Gastroesophageal sphincter (tissue), 3 donors: ENCODE measurements at regions not wholly inside any gene's neighbourhood (a gene's known extent, or its start where the extent isn't known, plus 50 kb on each side); places are given as distances from the start of the nearest gene placed in this dataset.

ENCODE experiments used
- POLR2A ChIP-seq, 2 donors: fragments of 450-650 bp; IDR thresholded peaks; one replicate each; pipeline ENCODE4 v1.6.1; 2017; ENCODE audit warnings: antibody characterized with exemption in 2 of 2, mild to moderate bottlenecking in 2 of 2, moderate library complexity in 1 of 2
- POLR2AphosphoS5 ChIP-seq: sonication (generic); formaldehyde crosslinking; IDR thresholded peaks from one replicate; pipeline ENCODE4 v1.6.1; 2017; ENCODE audit warnings: antibody characterized with exemption
- TF ChIP-seq, protein P1 (sequence below), 4 experiments: fragments of 200-600 bp in 2 of 4; fragments of 450-650 bp in 2 of 4; sonication (generic) in 1 of 4; IDR thresholded peaks; one replicate each; pipeline ENCODE4 v1.5.1; 2017 to 2019; ENCODE audit warnings: antibody characterized with exemption in 4 of 4, mild to moderate bottlenecking in 2 of 4, moderate library complexity in 2 of 4

GRCh38 chr6:6709106-6709505 is 120.6 kb downstream of the LY86 start:
- TF ChIP-seq, protein P1, sequence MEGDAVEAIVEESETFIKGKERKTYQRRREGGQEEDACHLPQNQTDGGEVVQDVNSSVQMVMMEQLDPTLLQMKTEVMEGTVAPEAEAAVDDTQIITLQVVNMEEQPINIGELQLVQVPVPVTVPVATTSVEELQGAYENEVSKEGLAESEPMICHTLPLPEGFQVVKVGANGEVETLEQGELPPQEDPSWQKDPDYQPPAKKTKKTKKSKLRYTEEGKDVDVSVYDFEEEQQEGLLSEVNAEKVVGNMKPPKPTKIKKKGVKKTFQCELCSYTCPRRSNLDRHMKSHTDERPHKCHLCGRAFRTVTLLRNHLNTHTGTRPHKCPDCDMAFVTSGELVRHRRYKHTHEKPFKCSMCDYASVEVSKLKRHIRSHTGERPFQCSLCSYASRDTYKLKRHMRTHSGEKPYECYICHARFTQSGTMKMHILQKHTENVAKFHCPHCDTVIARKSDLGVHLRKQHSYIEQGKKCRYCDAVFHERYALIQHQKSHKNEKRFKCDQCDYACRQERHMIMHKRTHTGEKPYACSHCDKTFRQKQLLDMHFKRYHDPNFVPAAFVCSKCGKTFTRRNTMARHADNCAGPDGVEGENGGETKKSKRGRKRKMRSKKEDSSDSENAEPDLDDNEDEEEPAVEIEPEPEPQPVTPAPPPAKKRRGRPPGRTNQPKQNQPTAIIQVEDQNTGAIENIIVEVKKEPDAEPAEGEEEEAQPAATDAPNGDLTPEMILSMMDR (IDR thresholded peaks at IDR 0.05): no peak
- TF ChIP-seq POLR2A (IDR thresholded peaks at IDR 0.05) (no peak), POLR2AphosphoS5 (no peak)
